ENCODE measurements at regions not wholly inside any gene's neighbourhood (a gene's known extent, or its start where the extent isn't known, plus 50 kb on each side); places are given as distances from the start of the nearest gene placed in this dataset.
A peak's percentile ranks its signal among the peaks of the same experiment; 100 is the strongest.

DNA sequence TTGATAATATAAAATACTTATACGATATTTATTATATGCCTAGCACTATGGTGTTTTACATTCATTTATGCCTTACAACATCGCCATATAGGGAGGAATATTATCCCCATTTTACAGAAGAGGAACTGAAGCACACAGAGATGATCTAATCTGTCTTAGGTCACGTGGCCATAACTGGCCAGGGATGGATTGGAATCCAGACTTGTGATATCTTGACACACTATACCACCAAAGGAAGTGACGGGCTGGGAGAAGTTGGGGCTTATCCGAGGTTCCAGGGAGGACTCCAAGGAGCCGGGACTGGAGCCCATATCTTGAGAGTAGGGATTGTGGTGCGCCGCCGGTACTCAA is 129.8 kb downstream of the TMEM174 start:
- H2BK12ac ChIP-seq (ENCODE audit: insufficient read length, low read depth, low read length): no peak overlapping the region
- no CpG with 5 or more reads among the region's 9 CpGs for WGBS (ENCODE audit: extremely low coverage, insufficient read length, low lambda C conversion rate)
- H2BK20ac ChIP-seq (ENCODE audit: low read depth, low read length, poor library complexity, severe bottlenecking): no peak overlapping the region
- no peak overlapping the region for H2BK5ac ChIP-seq (ENCODE audit: insufficient read length, low read length)
- H3K56ac ChIP-seq (ENCODE audit: insufficient read length, low read depth, low read length): no peak overlapping the region
- H2AK5ac ChIP-seq (ENCODE audit: insufficient read length, low read length): no peak overlapping the region
- TF ChIP-seq, protein P1, sequence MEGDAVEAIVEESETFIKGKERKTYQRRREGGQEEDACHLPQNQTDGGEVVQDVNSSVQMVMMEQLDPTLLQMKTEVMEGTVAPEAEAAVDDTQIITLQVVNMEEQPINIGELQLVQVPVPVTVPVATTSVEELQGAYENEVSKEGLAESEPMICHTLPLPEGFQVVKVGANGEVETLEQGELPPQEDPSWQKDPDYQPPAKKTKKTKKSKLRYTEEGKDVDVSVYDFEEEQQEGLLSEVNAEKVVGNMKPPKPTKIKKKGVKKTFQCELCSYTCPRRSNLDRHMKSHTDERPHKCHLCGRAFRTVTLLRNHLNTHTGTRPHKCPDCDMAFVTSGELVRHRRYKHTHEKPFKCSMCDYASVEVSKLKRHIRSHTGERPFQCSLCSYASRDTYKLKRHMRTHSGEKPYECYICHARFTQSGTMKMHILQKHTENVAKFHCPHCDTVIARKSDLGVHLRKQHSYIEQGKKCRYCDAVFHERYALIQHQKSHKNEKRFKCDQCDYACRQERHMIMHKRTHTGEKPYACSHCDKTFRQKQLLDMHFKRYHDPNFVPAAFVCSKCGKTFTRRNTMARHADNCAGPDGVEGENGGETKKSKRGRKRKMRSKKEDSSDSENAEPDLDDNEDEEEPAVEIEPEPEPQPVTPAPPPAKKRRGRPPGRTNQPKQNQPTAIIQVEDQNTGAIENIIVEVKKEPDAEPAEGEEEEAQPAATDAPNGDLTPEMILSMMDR (conservative IDR thresholded peaks at IDR 0.05): no peak
- no peaks in the 10 kb centered on the region for H4K20me1 ChIP-seq (ENCODE audit: control insufficient read depth, insufficient read depth, insufficient read length)
- H2BK15ac ChIP-seq (ENCODE audit: low read depth, low read length): no peak overlapping the region
- H3K23ac ChIP-seq (ENCODE audit: insufficient read length, low read depth, low read length): no peak overlapping the region
- Mint-ChIP-seq H3K36me3 (ENCODE audit: insufficient read depth in 1 of 3, low read depth in 3 of 3) (no peaks in the 10 kb centered on the region; a peak in 1 of 7 replicates), H3K27me3 (ENCODE audit: low read depth) (peaks cover 100% of the 10 kb centered on the region), H3K9me3 (peaks cover 0 to 3% of the 10 kb centered on the region in 2 experiments; a peak in 1 of 5 replicates), H3K4me1 (peaks cover 32 to 34% of the 10 kb centered on the region in 2 experiments), H3K4me3 (peak overlapping the region; percentile 65 to 75), H3K27ac (no peak overlapping the region)
- H3T11ph ChIP-seq (ENCODE audit: low read length): no peak overlapping the region
- no peak overlapping the region for H4K5ac ChIP-seq (ENCODE audit: insufficient read length, low read depth, low read length)
- no peak overlapping the region for H3K9ac ChIP-seq (ENCODE audit: extremely low read depth, insufficient read length, low read length)
- peaks cover 15% of the 10 kb centered on the region for H3K23me2 ChIP-seq (ENCODE audit: insufficient read length, low read depth, low read length, poor library complexity, severe bottlenecking)
- H2AFZ ChIP-seq (ENCODE audit: low read length): no peak overlapping the region
- no peak overlapping the region for H3K14ac ChIP-seq (ENCODE audit: insufficient read depth, low read length)
- H3K79me2 ChIP-seq (ENCODE audit: insufficient read depth, low read length): no peaks in the 10 kb centered on the region
- no peaks in the 10 kb centered on the region; the same call in 1 of the 2 replicates for H3K4me1 ChIP-seq (ENCODE audit: insufficient read depth, low read length)
- H3K9me3 ChIP-seq (ENCODE audit: control insufficient read depth, low read depth, low read length): no peaks in the 10 kb centered on the region
- no peak overlapping the region for H3K27ac ChIP-seq (ENCODE audit: insufficient read length, low read depth, low read length)
- no peaks in the 10 kb centered on the region for H3K79me1 ChIP-seq (ENCODE audit: insufficient read depth, low read depth, low read length, poor library complexity, severe bottlenecking)
- DNase-seq: no peak
- peak overlapping the region; percentile 63 for H3K4me2 ChIP-seq (ENCODE audit: insufficient read depth, insufficient read length, low read length)
- H2BK120ac ChIP-seq (ENCODE audit: low read depth, low read length, poor library complexity, severe bottlenecking): no peak overlapping the region
- H4K91ac ChIP-seq (ENCODE audit: insufficient read length, low read depth, low read length): no peak overlapping the region
- no peak overlapping the region for H3K18ac ChIP-seq (ENCODE audit: insufficient read length, low read depth, low read length)
- H3K4ac ChIP-seq (ENCODE audit: low read depth, low read length): no peak overlapping the region
- H4K8ac ChIP-seq (replicated peaks; ENCODE audit: insufficient read length, low read depth, low read length): no peak overlapping the region
- peaks cover 71% of the 10 kb centered on the region for H3K27me3 ChIP-seq (ENCODE audit: insufficient read depth, low read length)

All from H9 (cell line).